ENCODE measurements at regions not wholly inside any gene's neighbourhood (a gene's known extent, or its start where the extent isn't known, plus 50 kb on each side); places are given as distances from the start of the nearest gene placed in this dataset.

DNA sequence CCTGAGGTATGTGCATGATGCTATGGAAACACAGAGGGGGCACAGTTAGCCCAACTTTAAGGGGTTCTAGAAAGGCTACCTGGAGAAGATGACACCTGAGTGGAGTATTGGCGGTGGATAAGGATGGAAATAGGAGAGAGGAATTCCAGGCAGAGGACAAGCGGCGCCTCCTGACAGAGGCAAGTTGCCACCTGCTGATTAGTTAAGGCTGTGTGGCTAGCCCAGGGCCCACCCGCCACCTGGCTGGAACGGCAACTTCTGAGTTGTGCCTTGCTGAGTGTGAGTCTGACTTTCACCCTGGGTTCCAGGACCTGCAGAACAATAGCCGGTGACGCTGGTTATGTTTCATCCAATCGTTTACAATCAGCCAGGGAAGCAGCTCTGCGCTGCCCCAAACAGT, 126.9 kb upstream of the LMO4 start:
- TF ChIP-seq YY1 (IDR thresholded peaks at IDR 0.05; ENCODE audit: insufficient read depth, insufficient read length) (no peak), ZNF274 (IDR thresholded peaks at IDR 0.05; ENCODE audit: low read depth, low read length) (no peak)

Measured in NT2/D1 (cell line).